Fibroblast of skin of right biceps (primary cell): ENCODE measurements at regions not wholly inside any gene's neighbourhood (a gene's known extent, or its start where the extent isn't known, plus 50 kb on each side); places are given as distances from the start of the nearest gene placed in this dataset.
"Not testable (repeated sequence)": the region's sequence is repeated elsewhere in the genome, so short reads cannot be mapped to it uniquely, and the experiment has no call there.

Experiments used
- DNase-seq: peaks from one replicate; pipeline ENCODE4 v3.0.0-alpha.2; 2013

DNA sequence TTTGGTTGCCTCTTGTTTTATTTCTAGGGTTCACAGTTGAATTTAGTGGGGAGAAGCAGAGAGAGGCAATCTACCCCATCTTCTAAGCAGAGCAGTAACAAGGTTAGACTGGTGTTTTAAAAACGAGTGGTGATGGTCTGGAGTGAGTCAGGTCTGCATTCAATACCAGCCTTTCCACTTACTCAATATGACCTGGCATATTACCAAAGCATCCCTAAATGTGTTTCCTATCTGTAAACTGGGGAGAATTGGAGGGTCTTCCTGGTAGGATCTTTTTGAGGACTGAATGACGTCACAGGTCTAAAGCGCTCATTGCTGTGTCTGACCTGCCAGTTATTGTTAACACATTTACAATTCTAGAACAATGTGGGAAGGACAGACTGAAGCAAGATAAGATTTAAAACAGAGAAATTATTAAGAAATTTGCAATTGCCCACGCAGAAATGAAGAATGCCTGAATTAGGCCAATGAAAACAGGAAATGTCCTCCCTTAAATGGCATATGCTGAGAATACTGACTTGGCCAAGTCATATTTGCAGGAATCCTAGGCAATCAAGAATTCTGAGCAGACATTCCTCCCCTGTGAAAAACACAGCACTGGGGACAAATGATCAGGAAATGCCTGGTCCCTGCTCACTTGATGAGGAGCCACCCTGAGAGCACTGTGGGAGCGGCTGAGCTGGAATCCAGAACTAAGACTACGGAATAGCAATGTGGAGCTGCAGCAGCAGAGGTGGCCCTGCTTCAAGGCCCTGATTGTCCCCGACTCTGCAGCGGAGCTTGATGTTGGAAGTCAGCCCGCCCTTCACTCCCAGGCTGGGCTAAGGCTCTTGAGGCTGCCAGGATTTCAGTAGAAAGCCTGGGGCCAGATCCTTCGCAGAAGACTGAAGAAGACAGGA lies 184.5 kb upstream of the CXCL12 start:
- peak; percentile 97 for DNase-seq

DNA sequence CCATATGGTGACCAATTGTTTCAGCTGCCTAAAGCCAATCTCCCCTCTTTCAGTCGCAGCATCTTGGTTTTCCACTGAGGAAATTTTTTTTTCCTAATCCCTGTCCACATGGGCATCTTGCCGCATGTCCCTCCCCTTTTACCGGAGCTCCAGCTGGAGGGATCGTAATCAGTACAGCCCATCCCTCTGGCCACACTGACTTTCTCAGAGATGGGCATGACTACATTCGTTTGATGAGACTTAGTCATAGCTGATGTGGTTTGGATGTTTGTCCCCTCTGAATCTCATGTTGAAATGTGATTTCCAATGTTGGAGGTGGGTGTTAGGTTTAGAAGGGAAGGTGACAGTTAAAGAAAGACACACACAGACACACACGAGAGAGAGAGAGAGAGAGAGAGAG lies 186.8 kb upstream of the CXCL12 start:
- peak; percentile 64 for DNase-seq

DNA sequence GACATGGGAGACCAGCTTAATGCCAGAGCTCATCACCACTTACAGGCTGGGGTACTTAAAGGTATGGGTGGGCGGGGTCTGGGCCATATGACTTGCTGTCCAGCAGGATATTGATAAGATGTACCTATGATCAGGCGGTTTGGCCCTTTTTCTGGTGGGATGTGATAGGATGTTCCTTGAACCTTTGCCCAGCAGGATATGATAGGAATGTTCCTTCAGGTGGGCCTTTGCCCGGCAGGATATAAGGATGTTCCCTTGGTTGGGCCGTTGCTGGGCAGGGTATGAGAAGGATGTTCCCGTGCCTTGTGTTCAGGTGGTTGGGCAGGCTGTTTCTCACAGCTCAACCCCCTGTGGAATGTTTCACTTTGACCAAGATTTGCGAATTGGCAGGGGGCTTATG lies 187.2 kb upstream of the CXCL12 start:
- DNase-seq = no peak

DNA sequence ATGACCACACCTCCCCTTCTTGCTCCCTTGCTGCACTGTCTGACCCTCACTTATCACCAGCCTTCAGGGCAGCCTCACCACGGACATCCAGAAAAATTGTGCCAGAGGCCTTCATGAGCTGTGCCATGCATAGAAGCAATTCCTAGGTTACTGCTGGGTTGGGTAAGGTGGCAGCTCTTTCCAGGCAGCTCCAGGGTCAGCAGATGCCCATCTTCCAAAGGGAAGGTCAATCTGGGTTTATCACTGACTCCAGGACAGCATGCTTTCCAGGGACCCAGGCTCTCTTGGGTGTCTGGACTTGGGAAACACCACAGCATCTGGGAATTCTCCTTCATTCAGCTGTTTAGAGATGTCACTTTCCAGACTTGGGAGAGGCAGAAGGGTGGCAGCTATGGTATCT lies 188.9 kb upstream of the CXCL12 start:
- no peak for DNase-seq

DNA sequence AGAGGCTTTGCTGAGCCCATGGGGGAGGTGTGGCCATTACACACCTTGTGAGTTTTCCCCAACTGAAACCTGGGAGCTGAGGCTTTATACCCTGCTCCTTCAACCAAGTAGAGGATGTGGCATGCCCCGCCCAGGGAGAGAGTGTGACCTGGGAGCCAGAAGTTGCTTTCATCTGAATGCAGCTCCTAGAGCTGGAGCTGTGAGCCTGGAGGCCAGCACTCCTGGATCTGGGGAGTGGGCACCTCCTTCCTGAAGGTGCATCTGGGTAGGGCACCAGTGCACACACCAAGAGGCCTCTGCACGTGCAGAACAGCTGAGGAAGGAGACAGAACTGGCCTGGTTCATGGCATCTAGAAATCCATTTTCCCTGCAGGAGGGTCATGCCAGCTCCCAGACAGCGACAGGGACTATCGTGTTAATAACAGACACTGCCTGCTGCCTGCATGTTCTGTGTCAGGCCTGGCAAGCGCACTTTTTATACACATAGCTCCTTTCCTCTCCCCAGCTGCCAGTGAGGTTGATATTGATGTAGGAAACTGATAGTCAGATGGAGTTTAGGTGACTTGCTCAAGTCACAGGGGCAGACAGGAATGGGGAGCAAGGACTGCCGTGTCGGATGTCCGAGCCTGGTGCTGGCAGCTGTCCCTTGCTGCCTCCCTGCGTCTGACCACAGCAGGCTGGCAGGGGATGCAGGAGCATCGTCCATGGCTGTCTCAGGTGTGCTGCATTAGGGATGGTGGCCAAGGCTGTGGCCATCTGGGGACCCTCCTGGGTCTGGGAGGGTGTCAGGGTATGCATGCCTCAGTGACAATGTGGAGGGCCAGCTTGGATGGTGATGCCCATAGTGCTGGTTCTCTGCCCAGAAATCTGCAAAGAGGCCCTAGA lies 189.9 kb upstream of the CXCL12 start:
- DNase-seq = no peak

DNA sequence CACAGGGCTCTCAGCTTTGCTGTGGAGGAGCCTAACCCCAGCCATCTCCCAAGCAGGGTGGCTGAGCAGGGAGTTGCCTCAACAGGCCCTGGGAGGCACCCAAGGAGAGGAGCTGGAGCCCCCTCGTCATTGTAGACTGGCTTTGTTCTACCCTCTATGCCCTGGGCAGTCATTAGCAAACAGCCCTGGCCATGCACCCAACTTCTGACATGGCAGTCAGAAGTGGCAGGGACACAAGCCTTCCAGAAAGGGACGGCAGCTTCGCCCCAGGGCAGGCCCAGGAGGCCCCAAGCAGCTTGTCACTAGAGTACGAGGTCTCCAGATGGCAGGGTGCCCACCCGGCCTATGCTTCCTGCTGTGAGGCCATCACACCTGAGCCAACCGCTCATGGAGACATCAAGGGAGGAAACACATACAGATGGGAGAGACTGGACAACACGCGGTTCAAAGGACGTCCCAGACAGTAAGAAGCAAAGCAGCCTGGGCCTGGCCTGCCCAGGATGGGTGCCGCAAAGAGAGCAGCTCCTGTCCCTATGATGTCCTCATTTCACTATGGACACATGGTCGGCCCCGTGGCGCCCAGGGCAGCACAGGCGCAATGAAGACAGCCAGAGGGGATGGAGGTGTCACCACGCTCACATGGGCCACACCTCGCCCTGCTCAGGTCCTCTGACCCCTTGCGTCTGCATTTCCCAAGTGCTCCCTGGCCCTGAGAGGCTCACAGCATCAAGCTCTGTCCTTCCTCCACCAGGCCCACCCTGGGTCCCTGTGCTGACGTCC lies 190.9 kb upstream of the CXCL12 start:
- DNase-seq = no peak

DNA sequence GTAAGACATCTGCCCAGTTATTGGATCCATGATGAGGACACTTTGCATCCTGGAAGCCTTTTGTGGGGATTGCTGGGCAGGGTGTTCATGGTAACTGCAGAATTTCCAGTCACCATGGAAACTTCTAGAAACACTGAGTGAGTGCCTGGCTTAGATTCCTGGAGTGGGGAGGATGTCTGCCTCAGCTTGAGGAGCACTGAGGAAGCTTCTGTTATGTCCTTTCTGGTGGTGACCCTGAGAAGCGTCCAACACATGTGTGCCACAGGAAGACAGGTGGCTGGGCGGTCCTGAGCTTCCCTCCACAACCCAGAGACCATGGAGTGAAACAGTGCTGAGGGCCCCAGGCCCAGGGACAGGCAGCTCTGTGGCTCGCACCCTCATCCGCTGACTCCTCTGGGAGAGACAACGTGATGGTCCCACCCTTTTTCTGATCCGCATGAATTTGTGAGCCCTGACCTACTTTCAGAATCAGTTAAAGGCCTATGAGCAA lies 191.8 kb upstream of the CXCL12 start:
- no peak for DNase-seq

DNA sequence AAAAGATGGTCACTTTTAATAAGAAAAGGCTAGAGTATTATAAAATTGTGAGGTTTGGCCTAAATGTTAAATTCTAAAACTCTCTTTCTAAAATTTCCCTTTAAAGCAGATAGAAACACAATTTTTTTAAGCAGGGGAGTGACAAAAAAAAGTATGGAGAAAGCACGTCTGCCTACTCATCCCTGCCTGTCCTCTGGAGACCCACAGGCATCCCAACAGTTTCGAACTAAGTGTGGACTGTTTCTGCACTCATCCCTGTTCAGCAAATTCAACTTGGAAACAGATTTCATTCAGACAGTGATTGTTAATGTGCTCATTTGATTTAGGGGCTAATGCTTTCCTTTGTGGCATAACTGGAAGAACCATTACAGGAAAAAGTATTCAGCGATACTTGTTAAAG lies 192.6 kb upstream of the CXCL12 start:
- DNase-seq = no peak

DNA sequence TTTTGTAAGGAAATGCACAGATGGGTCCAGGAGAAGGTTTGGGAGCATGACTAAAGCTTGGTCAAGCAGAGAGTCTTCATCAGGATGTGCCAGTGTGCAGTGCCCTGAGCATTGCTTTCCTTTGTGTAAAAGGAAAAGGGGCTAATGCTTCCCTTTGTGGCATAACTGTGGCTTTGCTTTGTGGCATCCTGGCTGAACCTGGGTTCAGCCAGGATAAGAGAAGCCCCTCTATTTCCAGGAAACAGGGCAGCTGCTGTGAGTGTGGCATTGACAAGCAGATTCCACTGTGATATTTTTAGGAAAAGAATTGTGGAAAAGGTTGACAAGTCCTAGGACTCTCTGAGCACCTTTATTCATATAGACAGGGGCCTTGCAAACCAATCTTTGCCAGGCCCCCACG lies 193.4 kb upstream of the CXCL12 start:
- DNase-seq = no peak

DNA sequence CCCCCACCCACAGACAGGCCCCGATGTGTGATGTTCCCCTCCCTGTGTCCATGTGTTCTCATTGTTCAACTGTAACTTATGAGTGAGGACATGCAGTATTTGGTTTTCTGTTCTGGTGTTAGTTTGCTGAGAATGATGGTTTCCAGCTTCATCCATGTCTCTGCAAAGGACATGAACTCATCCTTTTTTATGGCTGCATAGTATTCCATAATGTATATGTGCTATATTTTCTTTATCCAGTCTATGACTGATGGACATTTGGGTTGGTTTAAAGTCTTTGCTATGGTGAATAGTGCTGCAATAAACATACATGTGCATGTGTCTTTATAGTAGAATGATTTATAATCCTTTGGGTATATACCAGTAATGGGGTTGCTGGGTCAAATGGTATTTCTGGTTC lies 194.1 kb upstream of the CXCL12 start:
- not testable (repeated sequence) for DNase-seq

DNA sequence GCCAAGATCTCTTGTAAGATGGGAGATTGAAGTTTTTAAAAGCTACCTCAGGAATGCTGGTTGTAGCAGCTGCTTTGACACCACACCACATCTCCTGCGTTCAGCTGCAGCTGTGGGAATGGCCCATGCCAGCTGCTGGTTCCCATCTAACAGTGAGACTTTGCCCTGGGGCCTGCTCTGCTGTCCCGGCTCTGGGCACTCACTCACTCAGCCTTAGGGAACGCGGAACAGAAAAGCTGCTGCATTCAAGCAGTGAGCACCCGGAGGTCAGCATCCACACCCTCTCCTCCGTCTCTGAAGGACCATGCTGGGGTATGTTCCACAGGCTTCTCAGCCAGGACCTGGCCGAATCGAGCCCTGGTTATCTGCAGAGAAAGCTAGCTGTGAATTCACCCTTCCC lies 197.1 kb upstream of the CXCL12 start:
- DNase-seq = no peak

DNA sequence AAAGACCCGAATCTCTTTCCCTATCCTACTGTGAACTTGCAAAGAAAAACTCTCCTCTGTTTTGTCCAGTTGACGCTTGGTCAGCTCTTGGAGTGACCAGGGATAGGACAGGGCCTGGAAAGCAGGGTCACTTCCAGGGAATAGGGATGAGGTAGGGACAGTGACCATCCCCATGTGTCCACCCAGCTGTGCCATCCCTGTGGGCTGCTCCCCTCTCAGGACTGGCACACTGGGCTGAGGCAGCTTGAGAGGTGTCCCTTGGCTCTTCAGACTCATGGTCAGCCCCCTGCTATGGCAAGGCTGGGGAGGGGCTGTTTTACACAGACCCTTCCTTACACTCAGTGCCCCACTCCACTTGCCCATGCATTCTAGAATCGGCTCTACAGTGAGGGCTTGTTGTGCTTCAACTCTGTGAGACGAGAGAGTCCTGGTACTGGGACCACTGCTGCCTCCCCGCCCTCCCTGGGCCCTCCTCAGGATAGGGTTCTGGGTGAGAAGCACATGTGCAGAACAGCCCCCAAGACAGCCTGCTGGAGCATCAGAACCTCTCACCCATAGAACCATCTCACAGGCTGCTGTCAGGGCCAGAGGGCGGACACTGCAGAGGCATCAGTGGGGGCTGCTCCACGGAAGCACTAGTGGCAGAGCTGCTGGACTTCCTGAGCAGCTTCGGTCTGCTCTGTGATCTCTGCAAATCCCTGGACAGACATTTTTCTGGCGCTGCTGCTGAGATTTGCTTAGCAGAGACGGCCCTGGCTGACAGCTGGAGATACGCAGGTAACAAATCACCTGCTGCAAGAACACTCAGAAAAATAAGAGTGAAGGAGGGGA lies 202.8 kb upstream of the CXCL12 start:
- no peak for DNase-seq

DNA sequence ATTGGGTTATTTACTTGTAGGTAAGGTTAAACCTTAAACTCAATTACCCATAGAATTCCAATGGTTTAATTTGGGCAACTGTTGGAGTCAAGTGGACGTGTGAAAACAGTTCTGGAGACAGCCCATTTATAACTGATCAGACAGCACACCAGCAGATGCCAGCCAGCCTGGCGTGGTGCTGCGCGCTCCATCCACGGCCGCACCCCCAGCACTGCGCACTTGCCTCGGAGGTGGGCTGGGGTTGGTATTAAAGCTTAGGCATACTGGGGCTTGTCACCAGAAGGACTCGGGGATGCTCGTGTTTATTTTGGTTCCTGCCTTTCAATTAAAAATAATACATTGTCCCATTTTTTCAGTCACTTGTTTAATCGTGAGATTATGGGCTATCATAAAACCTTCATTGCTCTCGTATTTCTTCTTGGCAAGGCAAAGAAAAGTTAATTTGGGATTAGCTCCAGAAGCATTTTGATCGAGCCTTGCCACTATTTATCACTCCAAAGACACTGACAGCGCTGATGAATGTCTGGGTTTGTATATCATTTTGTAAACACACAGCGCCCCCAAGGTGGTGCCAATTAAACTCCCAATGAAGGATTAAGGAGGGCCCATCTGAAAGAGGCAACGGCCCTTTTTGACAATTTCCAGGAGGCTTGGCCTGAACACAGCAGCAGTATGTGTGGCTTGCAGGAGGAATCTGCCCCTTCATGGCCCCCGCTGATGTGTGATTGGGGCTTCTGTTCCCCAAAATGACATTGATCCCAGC lies 204.5 kb upstream of the CXCL12 start:
- no peak for DNase-seq

DNA sequence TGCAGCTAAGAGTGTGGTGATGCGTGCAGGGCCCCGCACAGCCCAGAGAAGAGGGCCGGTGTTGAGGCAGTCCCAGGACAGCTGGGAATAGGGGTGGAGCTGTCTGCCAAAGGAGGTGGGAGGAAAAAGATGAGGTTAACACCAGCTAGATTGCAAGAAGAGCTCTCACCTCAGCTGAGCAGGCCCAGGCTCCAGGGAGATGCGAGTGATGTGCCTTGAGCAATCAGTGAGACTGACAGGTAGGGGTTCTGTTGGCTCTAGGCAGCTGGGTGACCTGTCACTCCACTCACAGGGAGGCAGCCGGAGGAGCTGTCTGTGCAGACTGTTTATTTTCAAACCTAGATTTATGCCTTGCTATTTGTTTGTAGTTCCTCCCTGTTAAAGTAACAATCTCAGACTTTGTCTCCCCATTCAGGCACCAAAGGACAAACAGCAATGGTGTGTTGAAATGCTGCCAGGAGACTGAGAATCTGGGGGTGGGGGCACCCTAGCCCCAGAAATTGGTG lies 205.1 kb upstream of the CXCL12 start:
- no peak for DNase-seq

DNA sequence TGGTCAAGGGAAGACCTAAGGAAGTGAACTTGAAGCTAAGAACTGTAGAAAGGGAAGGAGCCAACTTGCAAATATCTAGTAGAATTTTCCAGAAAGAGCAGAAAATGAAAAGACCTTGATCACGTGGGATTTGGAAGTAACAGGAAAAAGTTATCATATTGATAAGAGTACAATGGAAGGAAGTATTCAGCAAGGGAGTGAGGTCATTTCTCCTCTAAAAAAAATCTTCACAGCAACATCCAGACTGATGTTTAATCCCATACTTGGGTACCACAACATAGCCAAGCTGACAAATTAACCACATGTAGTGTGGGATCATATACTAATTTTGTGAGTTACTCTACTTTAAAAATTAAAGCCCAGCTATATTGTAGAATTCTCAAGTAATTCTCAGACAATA lies 207.0 kb upstream of the CXCL12 start:
- DNase-seq = no peak

DNA sequence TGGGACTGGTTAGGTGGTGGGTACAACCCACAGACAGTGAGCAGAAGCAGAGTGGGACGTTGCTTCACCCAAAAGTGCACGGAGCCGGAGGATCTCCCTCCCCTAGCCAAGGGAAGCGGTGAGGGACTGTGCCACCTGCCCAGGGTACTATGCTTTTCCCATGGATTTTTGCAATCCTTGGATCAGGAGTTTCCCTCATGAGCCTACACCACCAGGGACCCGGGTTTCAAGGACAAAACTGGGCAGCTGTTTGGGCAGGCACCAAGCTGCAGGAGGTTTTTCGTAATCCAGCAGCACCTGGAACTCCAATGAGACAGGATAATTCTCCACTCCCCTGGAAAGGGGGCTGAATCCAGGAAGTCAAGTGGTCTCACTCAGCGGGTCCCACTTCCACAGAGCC lies 209.1 kb upstream of the CXCL12 start:
- DNase-seq = no peak

DNA sequence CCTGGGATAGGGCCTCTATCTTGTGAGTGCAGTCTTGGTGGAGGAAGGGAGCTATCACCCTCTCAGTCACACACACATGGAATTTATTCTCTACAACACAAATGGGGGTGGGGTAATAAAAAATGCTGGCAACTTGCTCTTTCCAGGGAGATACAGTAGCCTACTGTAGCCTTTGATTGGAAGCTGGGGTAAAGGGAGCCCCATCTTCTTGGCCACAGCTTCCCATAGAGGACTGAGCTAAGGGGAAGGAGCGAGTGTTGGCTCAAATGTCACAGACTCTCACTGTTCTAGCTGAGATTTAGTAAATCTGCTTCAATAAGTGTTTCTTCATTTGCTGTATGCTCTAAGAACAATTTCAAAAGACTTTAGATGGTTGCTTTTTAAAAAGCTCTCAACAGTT lies 222.2 kb upstream of the CXCL12 start:
- peak; percentile 36 for DNase-seq

DNA sequence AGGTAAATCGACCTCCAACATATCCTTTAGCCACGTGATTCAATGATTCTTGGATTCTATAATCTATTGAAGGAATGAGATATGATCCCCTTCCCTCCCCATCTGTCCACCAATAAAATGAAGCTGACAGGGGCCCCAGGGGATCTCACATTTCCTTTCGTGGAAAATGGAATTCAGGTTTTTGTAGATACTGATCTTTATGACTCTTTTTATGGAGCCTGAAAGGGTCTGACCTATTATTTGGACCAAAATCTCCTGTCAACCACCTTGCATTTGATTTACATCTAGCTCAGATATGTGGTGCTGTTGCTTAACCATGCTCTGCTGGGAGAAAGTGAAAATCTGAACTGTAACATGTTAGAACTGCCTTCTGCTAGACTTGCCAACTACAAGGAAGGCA lies 234.0 kb upstream of the CXCL12 start:
- no peak for DNase-seq

DNA sequence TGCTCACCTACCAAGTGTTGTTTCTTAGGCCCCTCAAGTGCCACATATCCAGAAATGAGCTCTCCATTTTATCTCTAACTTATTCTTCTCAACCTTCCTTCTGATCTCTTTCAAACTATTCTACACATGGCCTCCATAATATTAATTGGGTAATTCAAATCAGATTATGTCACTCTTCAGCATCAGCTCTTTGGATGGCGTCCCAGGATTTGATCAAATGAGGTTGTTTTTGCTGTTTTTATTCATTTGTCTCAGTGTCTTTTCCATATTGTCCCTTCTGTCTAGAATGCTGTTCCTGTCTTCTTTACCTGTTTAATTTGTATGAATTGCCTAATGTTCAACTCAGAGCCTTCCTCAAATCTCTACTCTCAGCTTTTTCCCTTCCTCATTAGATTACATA lies 234.6 kb upstream of the CXCL12 start:
- no peak for DNase-seq

DNA sequence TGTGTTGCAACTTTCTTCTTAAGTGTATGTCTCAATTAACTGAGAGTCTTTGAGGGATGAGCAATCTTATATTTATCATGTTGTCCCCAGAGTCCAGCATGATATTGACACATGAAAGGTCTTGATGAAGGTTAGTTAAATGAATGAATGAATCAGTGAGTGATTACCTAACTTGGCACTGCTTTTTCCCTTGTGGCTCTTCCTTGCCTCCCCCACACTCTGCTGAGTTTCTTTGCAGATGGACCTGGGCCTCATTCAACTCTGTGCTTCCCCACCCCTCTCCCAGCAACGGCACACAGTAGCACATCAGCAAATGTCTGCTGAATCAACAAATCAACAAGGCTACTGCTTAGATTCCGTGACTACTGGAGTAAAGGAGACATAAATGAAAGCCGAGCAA lies 235.1 kb upstream of the CXCL12 start:
- DNase-seq = peak; percentile 73
